Loucy (cell line): ENCODE measurements at regions not wholly inside any gene's neighbourhood (a gene's known extent, or its start where the extent isn't known, plus 50 kb on each side); places are given as distances from the start of the nearest gene placed in this dataset.

ENCODE experiments used
- CTCF ChIP-seq: fragments of 200-600 bp; sonication (generic); conservative IDR thresholded peaks from 2 replicates; pipeline ENCODE4 v1.5.1; 2014; ENCODE audit warnings: mild to moderate bottlenecking, antibody characterized with exemption, low read length
- EZH2phosphoT487 ChIP-seq: fragments of 200-600 bp; IDR thresholded peaks from 2 replicates; pipeline ENCODE4 v1.6.1; 2018; ENCODE audit warnings: antibody characterized with exemption, mild to moderate bottlenecking, moderate library complexity, borderline replicate concordance

GRCh38 chr15:31447931-31448634 lies 121.4 kb downstream of the KLF13 start:
- no peak for TF ChIP-seq CTCF
- TF ChIP-seq EZH2phosphoT487, result no peak
